Amygdala (tissue), 56 donors: ENCODE measurements at regions not wholly inside any gene's neighbourhood (a gene's known extent, or its start where the extent isn't known, plus 50 kb on each side); places are given as distances from the start of the nearest gene placed in this dataset.

ENCODE experiments used
- DNase-seq, 56 donors: peaks; one replicate each; lab custom pipeline; 2025; lab: John Stamatoyannopoulos, UW

GRCh38 chr9:2303056-2303455, 287.9 kb downstream of the SMARCA2 start:
- DNase-seq, result no peak

GRCh38 chr9:2307480-2307879, 292.3 kb downstream of the SMARCA2 start:
- no peak for DNase-seq

- no peak for DNase-seq
Measured at GRCh38 chr9:2311920-2312319, 296.8 kb downstream of the SMARCA2 start.

DNA sequence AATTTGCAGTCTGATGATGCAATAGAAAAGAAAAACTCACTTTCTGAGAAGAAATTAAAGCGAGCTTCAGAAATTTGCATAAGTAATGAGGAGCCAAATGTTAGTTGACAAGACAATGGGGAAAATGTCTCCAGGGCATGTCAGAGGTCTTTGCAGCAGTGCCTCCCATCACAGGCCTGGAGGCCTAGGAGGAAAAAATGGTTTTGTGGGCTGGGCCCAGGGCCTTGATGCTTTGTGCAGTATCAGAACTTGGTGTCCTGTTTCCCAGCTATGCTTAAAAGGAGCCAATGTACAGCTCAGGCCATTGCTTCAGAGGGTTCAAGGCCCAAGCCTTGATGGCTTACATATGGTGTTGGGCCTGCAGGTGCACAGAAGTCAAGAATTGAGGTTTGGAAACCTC, 298.4 kb downstream of the SMARCA2 start:
- DNase-seq, result no peak

- no peak for DNase-seq
Measured at GRCh38 chr9:2317591-2317990, 302.4 kb downstream of the SMARCA2 start.

- no peak for DNase-seq
Measured at GRCh38 chr9:2319421-2319820, 302.2 kb upstream of the VLDLR start.

- DNase-seq, result no peak
Measured at GRCh38 chr9:2320114-2320513, 301.5 kb upstream of the VLDLR start.

DNA sequence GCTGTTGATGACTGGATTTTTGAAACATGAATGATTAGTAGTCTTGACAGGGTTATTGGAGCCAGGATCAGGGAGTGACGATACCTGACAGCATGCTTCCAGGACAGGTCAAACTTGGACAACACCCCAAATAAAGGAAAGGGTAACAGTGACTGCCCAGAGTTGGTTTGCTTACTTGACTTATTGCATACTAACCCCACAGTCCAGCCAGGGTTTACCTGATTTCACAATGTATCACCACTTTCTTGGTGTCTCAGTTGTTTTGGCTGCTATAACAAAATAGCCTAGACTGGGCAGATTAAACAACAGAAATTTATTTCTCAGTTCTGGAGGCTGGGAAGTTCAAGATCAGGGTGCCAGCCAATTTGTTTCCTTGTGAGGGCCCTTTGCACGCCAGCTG, 301.0 kb upstream of the VLDLR start:
- DNase-seq, result no peak

- DNase-seq, result no peak
Measured at GRCh38 chr9:2321523-2322148, 300.0 kb upstream of the VLDLR start.

DNA sequence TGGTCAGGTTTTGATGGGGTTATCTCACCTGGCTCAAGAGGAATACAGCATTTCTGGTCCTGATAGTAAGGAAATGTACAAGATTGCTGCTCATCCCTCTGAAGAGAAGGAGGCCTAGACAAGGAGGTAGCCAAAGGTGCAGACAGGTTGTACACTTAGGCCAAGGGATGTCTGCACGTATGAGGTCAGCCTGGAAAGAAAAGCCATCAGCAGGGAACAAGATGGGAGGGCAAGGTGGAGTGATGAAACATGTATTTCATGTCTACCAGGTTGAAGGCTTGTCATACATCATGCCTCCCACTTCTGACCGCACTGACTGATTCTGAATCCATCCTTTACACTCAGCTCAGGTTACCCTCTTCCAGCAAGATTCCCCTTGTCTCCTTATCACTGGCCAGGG, 296.8 kb upstream of the VLDLR start:
- no peak for DNase-seq

DNA sequence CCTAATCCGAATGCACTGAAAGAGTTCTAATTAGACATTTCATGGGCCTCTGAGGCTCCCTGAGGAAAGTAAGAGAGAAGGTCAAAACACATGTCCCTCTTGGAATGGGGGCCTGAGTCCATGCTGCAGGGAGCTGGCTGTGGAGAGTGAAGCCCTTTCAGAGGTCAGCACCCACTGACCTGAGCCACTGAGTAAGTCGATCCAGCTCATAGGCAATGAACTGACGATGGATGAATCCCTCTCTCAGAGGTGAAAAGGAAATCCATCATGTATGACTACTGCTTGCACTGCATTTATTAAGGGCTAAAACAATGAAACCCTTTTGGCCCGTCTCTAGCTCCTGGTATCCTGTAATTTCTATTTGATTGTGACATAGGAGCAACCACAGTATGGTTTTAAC, 288.9 kb upstream of the VLDLR start:
- no peak for DNase-seq

DNA sequence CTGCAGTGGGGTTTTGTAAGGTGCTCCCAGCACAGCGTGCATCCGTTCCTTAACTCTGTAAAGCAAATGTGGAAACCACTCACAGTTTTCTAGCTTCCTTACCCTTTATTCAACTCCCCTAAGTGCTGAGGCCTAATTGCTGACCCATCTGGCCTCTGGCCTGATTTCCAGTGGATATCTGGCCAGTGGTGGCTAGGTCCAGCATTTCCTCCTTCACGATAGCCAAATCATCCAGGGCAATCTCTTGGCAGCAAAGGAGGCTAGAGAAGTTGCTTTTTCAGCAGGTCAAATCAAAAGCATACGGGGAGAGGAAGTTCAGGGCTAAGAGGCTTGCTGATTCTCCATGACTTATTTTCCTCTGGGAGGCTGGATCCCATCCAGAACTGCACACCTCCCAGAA, 286.3 kb upstream of the VLDLR start:
- DNase-seq, result no peak

DNA sequence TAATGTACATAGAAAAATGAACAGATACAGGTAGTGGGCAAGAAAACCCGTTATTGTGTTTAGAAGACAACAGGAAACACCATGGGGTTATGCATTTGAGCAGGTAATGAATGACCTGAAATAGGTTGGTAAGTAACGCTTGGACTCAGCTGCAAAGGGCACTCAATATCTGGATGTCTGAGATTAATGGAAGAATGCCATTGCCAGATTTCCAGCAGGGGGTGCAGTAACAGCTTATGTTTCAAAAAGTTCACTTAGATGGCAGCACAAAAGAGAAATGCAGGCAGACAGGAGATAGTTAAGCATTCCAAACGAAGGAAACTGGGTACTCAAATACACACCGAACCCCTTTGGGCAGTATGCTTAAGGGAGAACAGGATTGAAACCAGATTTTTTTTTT, 285.5 kb upstream of the VLDLR start:
- DNase-seq, result no peak

GRCh38 chr9:2337131-2337530, 284.5 kb upstream of the VLDLR start:
- DNase-seq, result no peak

DNA sequence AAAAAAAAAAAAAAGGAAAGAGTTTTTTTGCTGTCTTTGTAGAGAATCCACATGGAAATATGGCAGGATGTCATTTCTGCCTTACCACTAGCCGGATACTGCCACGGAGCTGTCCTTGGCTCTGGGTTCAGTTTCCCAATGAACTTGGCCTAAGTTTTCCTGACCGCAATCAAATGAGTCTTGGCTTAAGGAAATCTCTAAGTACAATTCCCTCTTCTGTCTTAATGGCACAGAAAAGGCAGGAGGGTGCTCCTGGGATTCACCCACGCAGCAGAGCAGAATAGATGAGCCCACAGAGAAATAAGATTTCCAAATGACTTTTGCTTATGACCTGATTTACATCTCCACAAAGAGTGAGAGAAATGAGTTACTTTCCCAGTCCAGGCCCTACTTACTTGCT, 284.0 kb upstream of the VLDLR start:
- no peak for DNase-seq

DNA sequence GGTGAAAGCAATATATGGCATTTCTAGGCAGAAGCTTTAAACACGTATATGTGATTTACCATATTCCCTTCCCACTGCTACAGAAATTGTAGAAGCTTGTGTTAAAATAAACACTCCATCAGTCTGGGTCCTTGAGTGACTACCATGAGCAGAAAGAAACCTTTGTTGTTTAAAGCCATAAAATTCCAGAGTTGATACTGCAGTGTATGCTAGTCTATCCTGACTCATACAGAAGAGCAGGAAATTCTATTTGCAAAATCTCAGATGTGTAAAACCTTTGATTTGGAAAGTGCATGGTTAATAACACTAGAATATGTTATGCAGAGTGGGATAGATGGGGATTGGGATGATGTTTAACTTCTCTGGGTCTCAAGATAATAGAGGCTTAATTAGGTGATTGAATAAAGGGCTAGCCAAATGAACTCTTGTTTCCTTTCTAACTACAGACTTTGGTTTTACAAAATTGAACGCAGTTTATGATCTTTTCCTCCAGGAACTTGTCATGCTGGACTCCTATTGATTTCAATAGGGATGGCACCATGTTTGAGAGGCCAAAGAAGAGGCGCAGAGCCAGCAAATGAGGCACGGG, 282.7 kb upstream of the VLDLR start:
- DNase-seq, result no peak

GRCh38 chr9:2339416-2339815, 282.2 kb upstream of the VLDLR start:
- no peak for DNase-seq

DNA sequence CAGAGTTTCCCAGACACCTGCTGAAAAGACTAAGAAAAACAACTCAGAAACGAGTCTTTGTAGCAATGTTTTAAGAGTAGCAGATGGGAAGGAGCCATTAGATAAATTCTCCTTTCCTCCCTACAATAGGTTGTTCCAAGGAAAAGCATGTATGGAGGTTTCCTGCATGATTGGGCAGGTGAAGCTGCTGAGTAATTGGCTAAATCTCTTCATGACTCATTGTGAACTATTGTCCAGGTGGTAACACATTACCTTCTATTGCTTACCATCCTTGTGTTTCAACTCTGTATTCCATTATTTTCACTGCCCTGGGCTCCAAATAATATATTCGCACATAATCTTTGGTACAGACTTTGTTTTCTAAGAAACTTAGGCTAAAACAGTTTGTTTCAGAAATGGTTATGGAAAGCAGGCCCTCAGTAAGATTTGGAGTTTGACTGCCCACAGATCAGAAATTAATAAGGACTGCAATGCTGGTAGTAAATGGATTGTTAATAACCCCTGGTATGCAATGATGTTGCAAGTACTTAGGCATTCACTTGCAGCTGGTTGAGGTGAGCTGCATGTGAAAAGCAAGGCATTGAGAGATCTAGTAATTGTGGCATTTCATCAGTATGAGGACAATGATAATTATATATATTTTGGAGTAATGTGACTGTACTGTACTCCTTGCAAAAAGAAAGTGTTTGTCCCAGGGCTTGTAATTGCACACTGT, 281.4 kb upstream of the VLDLR start:
- no peak for DNase-seq

- DNase-seq, result no peak
Measured at GRCh38 chr9:2341126-2341525, 280.5 kb upstream of the VLDLR start.

DNA sequence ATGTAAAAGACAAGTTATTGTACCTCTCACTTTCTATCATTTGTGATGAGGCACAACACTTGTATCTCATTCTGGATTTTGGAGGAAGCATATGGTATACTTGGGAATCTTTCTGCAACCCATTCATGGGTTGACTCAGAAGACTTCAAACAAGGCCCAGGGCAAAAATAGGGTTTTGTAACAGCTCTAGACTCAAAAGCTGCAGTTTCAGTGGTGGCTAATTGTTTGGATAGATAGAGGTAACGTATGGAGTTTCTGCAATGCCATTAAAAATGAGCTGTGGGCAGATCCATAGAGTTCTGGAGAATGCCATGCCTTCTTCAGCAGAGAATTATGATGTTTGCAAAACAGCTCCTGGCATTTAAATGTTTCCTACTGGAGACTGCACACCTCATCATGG, 279.6 kb upstream of the VLDLR start:
- no peak for DNase-seq

- no peak for DNase-seq
Measured at GRCh38 chr9:2343756-2344155, 277.8 kb upstream of the VLDLR start.

GRCh38 chr9:2344436-2344835, 277.2 kb upstream of the VLDLR start:
- DNase-seq, result no peak
